ENCODE measurements at regions not wholly inside any gene's neighbourhood (a gene's known extent, or its start where the extent isn't known, plus 50 kb on each side); places are given as distances from the start of the nearest gene placed in this dataset.
A peak's percentile ranks its signal among the peaks of the same experiment; 100 is the strongest.

- H3K4me1 ChIP-seq (ENCODE audit: control insufficient read depth in 1 of 2, insufficient read depth in 2 of 2, low read length in 2 of 2): no peaks in the 10 kb centered on the region
- no peaks in the 10 kb centered on the region for H3K36me3 ChIP-seq (ENCODE audit: control insufficient read depth in 1 of 2, insufficient read depth in 2 of 2, low read length in 1 of 2)
- H3K4me3 ChIP-seq (ENCODE audit: low read length in 2 of 2): no peak overlapping the region
- no peak for DNase-seq
- H3K9me3 ChIP-seq (ENCODE audit: control insufficient read depth, low read length): no peaks in the 10 kb centered on the region
- 81 to 87% methylated on average over 4 of the region's 4 CpGs for WGBS, 2 donors
- H3K27me3 ChIP-seq (ENCODE audit: control insufficient read depth in 1 of 2, insufficient read depth in 2 of 2, low read length in 1 of 2): no peaks in the 10 kb centered on the region
- no peak for ATAC-seq (ENCODE audit: low FRiP score)
- intact Hi-C loops (cut with DNase I): no loop called here
- H3K27ac ChIP-seq (ENCODE audit: low read depth in 1 of 2, low read length in 2 of 2): no peak overlapping the region
Observed at GRCh38 chr6:102407886-102408741, 1014.6 kb downstream of the GRIK2 start.

GRCh38 chr6:102405860-102406259, 1012.4 kb downstream of the GRIK2 start:
- H3K36me3 ChIP-seq (ENCODE audit: control insufficient read depth in 1 of 2, insufficient read depth in 2 of 2, low read length in 1 of 2): no peaks in the 10 kb centered on the region
- WGBS, 2 donors: 12 to 24% methylated on average over 1 of the region's 1 CpG
- no peaks in the 10 kb centered on the region for H3K9me3 ChIP-seq (ENCODE audit: control insufficient read depth, low read length)
- H3K27me3 ChIP-seq (ENCODE audit: control insufficient read depth in 1 of 2, insufficient read depth in 2 of 2, low read length in 1 of 2): no peaks in the 10 kb centered on the region
- intact Hi-C loops (cut with DNase I): no loop called here
- ATAC-seq (ENCODE audit: low FRiP score) (no peak), DNase-seq (no peak)
- no peak overlapping the region for H3K4me3 ChIP-seq (ENCODE audit: low read length in 2 of 2)
- H3K27ac ChIP-seq (ENCODE audit: low read depth in 1 of 2, low read length in 2 of 2): no peak overlapping the region
- H3K4me1 ChIP-seq (ENCODE audit: control insufficient read depth in 1 of 2, insufficient read depth in 2 of 2, low read length in 2 of 2): no peaks in the 10 kb centered on the region

GRCh38 chr6:102402635-102403329, 1009.3 kb downstream of the GRIK2 start:
- Histone ChIP-seq H3K36me3 (ENCODE audit: control insufficient read depth in 1 of 2, insufficient read depth in 2 of 2, low read length in 1 of 2) (no peaks in the 10 kb centered on the region), H3K4me1 (ENCODE audit: control insufficient read depth in 1 of 2, insufficient read depth in 2 of 2, low read length in 2 of 2) (no peaks in the 10 kb centered on the region), H3K27ac (ENCODE audit: low read depth in 1 of 2, low read length in 2 of 2) (no peak overlapping the region), H3K4me3 (ENCODE audit: low read length in 2 of 2) (no peak overlapping the region), H3K9me3 (ENCODE audit: control insufficient read depth, low read length) (no peaks in the 10 kb centered on the region), H3K27me3 (ENCODE audit: control insufficient read depth in 1 of 2, insufficient read depth in 2 of 2, low read length in 1 of 2) (no peaks in the 10 kb centered on the region)
- intact Hi-C loops (cut with DNase I): no loop called here
- ATAC-seq (ENCODE audit: low FRiP score): no peak
- 74 to 80% methylated on average over 2 of the region's 2 CpGs for WGBS, 2 donors
- DNase-seq: no peak

GRCh38 chr6:102398788-102399390, 1005.4 kb downstream of the GRIK2 start:
- H3K4me1 ChIP-seq (ENCODE audit: control insufficient read depth in 1 of 2, insufficient read depth in 2 of 2, low read length in 2 of 2): no peaks in the 10 kb centered on the region
- no peaks in the 10 kb centered on the region for H3K9me3 ChIP-seq (ENCODE audit: control insufficient read depth, low read length)
- DNase-seq (no peak), ATAC-seq (ENCODE audit: low FRiP score) (no peak)
- intact Hi-C loops (cut with DNase I): no loop called here
- H3K4me3 ChIP-seq (ENCODE audit: low read length in 2 of 2): no peak overlapping the region
- no peak overlapping the region for H3K27ac ChIP-seq (ENCODE audit: low read depth in 1 of 2, low read length in 2 of 2)
- H3K36me3 ChIP-seq (ENCODE audit: control insufficient read depth in 1 of 2, insufficient read depth in 2 of 2, low read length in 1 of 2): no peaks in the 10 kb centered on the region
- H3K27me3 ChIP-seq (ENCODE audit: control insufficient read depth in 1 of 2, insufficient read depth in 2 of 2, low read length in 1 of 2): no peaks in the 10 kb centered on the region
- WGBS, 2 donors: 40 to 42% methylated on average over 2 of the region's 2 CpGs

- intact Hi-C loops (cut with DNase I): no loop called here
- DNase-seq: no peak
- ATAC-seq (ENCODE audit: low FRiP score): peak; percentile 26
- no peaks in the 10 kb centered on the region for H3K27me3 ChIP-seq (ENCODE audit: control insufficient read depth in 1 of 2, insufficient read depth in 2 of 2, low read length in 1 of 2)
- H3K4me3 ChIP-seq (ENCODE audit: low read length in 2 of 2): no peak overlapping the region
- H3K9me3 ChIP-seq (ENCODE audit: control insufficient read depth, low read length): no peaks in the 10 kb centered on the region
- H3K4me1 ChIP-seq (ENCODE audit: control insufficient read depth in 1 of 2, insufficient read depth in 2 of 2, low read length in 2 of 2): no peaks in the 10 kb centered on the region
- 89 to 93% methylated on average over 6 of the region's 6 CpGs for WGBS, 2 donors
- no peaks in the 10 kb centered on the region for H3K36me3 ChIP-seq (ENCODE audit: control insufficient read depth in 1 of 2, insufficient read depth in 2 of 2, low read length in 1 of 2)
- H3K27ac ChIP-seq (ENCODE audit: low read depth in 1 of 2, low read length in 2 of 2): no peak overlapping the region
Observed at GRCh38 chr6:102390541-102390940, 997.0 kb downstream of the GRIK2 start.

- no peak for DNase-seq
- intact Hi-C loops (cut with DNase I): no loop called here
Observed at GRCh38 chr6:102389994-102390393, 996.5 kb downstream of the GRIK2 start.

GRCh38 chr6:102387326-102388033, 994.0 kb downstream of the GRIK2 start:
- Histone ChIP-seq H3K36me3 (ENCODE audit: control insufficient read depth in 1 of 2, insufficient read depth in 2 of 2, low read length in 1 of 2) (no peaks in the 10 kb centered on the region), H3K27me3 (ENCODE audit: control insufficient read depth in 1 of 2, insufficient read depth in 2 of 2, low read length in 1 of 2) (no peaks in the 10 kb centered on the region), H3K9me3 (ENCODE audit: control insufficient read depth, low read length) (no peaks in the 10 kb centered on the region), H3K27ac (ENCODE audit: low read depth in 1 of 2, low read length in 2 of 2) (no peak overlapping the region), H3K4me3 (ENCODE audit: low read length in 2 of 2) (no peak overlapping the region), H3K4me1 (ENCODE audit: control insufficient read depth in 1 of 2, insufficient read depth in 2 of 2, low read length in 2 of 2) (no peaks in the 10 kb centered on the region)
- intact Hi-C loops (cut with DNase I): no loop called here
- DNase-seq (no peak), ATAC-seq (ENCODE audit: low FRiP score) (no peak)
- 5 to 8% methylated on average over 2 of the region's 2 CpGs for WGBS, 2 donors

More at GRCh38 chr6:102389994-102390393, 996.5 kb downstream of the GRIK2 start:
- ATAC-seq (ENCODE audit: low FRiP score): no peak
- WGBS, 2 donors: 45 to 46% methylated on average over 11 of the region's 11 CpGs
- Histone ChIP-seq H3K4me3 (ENCODE audit: low read length in 2 of 2) (no peak overlapping the region), H3K4me1 (ENCODE audit: control insufficient read depth in 1 of 2, insufficient read depth in 2 of 2, low read length in 2 of 2) (no peaks in the 10 kb centered on the region), H3K36me3 (ENCODE audit: control insufficient read depth in 1 of 2, insufficient read depth in 2 of 2, low read length in 1 of 2) (no peaks in the 10 kb centered on the region), H3K27ac (ENCODE audit: low read depth in 1 of 2, low read length in 2 of 2) (no peak overlapping the region), H3K9me3 (ENCODE audit: control insufficient read depth, low read length) (no peaks in the 10 kb centered on the region), H3K27me3 (ENCODE audit: control insufficient read depth in 1 of 2, insufficient read depth in 2 of 2, low read length in 1 of 2) (no peaks in the 10 kb centered on the region)

GRCh38 chr6:102381203-102381602, 987.7 kb downstream of the GRIK2 start:
- H3K9me3 ChIP-seq (ENCODE audit: control insufficient read depth, low read length): no peaks in the 10 kb centered on the region
- H3K27ac ChIP-seq (ENCODE audit: low read depth in 1 of 2, low read length in 2 of 2): no peak overlapping the region
- DNase-seq (no peak), ATAC-seq (ENCODE audit: low FRiP score) (no peak)
- intact Hi-C loops (cut with DNase I): no loop called here
- H3K36me3 ChIP-seq (ENCODE audit: control insufficient read depth in 1 of 2, insufficient read depth in 2 of 2, low read length in 1 of 2): no peaks in the 10 kb centered on the region
- H3K27me3 ChIP-seq (ENCODE audit: control insufficient read depth in 1 of 2, insufficient read depth in 2 of 2, low read length in 1 of 2): no peaks in the 10 kb centered on the region
- H3K4me1 ChIP-seq (ENCODE audit: control insufficient read depth in 1 of 2, insufficient read depth in 2 of 2, low read length in 2 of 2): no peaks in the 10 kb centered on the region
- H3K4me3 ChIP-seq (ENCODE audit: low read length in 2 of 2): no peak overlapping the region
